AG09319 (cell line): ENCODE measurements at regions not wholly inside any gene's neighbourhood (a gene's known extent, or its start where the extent isn't known, plus 50 kb on each side); places are given as distances from the start of the nearest gene placed in this dataset.

ENCODE experiments used
- DNase-seq: peaks from one replicate; pipeline ENCODE4 v3.0.0-alpha.2; 2010; ENCODE audit warnings: low read depth; ENCODE audit errors: extremely low read depth
- TF ChIP-seq, protein P1 (sequence below): IDR thresholded peaks from 2 replicates; pipeline ENCODE4 v1.5.1; 2011; ENCODE audit warnings: low read depth, mild to moderate bottlenecking, inconsistent platforms, low read length, moderate library complexity

DNA sequence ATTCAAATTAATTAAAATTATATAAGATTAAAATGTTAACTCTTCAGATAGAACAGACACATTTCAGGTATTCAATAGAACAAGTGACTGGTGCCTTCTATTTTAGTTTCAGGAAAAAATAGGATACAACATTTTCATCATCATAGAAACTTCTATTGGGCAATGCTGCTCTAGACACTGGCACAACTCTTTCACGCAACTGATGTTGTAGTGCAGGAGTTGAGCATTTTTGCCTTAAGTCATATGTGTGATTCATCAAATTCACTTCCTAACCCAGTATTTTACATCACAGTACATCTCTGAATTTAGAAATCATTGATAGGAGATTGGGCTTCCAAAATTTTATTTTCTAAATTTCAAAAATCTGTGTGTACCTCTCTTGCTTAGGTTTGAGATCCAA, 215.4 kb upstream of the DIO2 start:
- no peak for DNase-seq
- TF ChIP-seq, protein P1, sequence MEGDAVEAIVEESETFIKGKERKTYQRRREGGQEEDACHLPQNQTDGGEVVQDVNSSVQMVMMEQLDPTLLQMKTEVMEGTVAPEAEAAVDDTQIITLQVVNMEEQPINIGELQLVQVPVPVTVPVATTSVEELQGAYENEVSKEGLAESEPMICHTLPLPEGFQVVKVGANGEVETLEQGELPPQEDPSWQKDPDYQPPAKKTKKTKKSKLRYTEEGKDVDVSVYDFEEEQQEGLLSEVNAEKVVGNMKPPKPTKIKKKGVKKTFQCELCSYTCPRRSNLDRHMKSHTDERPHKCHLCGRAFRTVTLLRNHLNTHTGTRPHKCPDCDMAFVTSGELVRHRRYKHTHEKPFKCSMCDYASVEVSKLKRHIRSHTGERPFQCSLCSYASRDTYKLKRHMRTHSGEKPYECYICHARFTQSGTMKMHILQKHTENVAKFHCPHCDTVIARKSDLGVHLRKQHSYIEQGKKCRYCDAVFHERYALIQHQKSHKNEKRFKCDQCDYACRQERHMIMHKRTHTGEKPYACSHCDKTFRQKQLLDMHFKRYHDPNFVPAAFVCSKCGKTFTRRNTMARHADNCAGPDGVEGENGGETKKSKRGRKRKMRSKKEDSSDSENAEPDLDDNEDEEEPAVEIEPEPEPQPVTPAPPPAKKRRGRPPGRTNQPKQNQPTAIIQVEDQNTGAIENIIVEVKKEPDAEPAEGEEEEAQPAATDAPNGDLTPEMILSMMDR = no peak

DNA sequence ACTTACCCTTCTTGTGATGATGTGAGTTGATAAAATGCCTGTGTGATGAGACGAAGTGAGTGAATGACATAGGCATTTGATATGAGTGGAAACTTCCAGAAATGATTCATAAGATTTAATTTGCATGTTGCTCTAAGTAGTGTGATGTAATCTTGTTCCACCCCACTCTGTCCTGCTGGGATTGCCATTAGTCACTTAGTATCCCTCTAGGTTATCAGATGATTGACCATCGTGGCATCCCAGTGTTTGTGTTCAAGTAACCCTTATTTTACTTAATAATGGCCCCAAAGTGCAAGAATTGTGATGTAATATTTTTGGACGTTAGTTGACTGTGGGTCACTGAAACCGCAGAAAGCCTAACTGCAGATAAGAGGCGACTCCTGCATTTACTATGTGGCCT, 214.4 kb upstream of the DIO2 start:
- peak; percentile 71 for DNase-seq
- TF ChIP-seq, protein P1 = no peak

DNA sequence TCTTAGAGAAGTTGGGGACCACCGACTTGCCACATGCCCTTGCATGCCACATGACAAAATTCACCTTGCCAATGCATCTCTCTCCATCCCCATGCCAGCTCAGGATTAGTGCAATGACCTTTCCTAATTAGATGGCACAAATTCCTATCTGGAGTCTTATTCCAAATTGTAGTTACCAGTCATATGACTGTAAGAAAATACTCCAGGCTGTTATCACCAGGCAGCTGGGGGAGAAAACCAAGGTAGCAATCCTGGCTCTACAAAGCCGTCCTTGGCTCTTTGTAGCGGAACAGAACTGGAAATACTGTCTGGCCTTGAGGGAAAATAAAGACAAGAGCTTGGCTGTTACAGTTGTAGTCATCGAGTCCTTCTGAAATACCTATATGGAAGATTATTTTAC, 208.5 kb upstream of the DIO2 start:
- DNase-seq = no peak

DNA sequence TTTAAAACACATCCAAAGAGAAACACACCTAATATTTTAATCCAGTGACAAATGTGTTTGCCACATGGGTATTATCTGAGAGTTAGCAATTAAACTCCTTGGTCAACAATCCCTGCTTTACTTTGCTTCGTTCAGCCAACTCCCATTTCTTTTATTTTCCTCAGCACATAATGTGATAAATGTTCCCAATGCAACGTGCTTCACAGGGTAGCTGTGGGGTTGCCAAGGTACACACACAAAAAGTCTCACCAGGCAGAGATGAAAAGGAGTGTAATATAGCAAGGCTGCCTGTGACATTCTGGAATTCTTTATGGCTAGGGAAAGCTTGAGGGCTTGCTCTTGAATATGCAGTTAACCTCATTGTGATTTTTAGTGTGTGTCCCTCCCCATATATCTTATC, 208.0 kb upstream of the DIO2 start:
- TF ChIP-seq, protein P1 = no peak
- DNase-seq = no peak

More for the DNA sequence above, 208.5 kb upstream of the DIO2 start:
- TF ChIP-seq, protein P1 = no peak

DNA sequence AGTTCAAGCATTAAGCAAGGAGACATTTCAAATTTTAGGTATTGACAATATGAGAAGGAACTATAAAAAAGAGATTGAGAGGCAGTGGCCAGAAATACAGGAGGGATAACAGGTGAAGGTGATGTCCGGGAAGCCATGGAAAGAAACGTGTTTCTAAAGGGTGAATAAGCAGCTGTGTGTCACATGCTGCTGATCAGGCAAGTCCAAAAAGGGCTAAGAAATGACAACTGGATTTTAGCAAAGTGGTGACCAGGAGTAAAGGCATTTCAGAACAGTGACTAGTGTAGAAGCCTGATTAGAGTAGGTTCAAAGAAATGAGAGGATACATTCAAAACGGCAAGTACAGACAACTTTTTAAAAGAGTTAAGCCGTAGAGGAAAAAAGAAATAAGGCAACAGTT, 204.3 kb upstream of the DIO2 start:
- DNase-seq = no peak
- TF ChIP-seq, protein P1 = no peak

DNA sequence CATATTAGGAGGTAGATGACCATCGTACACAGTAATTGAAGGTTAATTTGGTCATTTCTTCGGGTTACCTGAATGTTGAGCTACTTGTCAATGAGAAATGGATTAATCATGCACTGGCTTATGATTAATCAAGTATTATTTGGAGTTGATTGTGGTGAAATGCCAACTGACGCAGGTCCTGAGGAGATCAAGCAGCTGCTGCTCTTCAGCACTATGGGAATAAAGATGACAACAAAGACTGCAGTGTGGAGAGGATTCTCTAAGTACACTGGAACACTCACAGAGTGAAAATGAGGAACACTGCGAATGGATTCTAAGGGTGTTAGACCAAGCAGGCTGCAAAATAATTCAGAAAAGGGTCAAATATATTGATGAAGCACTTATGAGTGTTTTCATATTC, 202.8 kb upstream of the DIO2 start:
- no peak for DNase-seq
- TF ChIP-seq, protein P1 = no peak

DNA sequence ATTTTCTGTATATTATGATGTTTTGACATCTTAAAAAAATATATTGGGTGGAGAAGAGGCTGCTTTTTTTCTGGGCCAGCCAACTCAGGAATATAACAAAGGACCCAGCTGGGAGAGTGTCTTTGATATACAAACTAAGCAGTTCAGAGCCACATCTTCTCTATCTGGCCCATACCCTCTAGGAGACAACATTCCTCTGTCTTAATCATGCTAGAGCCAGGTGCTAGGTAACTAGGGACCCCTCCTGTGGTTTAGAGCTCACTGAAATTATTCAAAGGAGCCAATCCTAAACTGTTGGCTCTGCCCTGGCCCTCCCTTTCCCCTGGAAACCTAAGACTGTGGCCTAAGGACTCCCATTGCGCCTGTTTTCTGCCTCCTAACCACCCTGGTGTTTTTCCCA, 193.1 kb upstream of the DIO2 start:
- TF ChIP-seq, protein P1 = no peak
- no peak for DNase-seq

DNA sequence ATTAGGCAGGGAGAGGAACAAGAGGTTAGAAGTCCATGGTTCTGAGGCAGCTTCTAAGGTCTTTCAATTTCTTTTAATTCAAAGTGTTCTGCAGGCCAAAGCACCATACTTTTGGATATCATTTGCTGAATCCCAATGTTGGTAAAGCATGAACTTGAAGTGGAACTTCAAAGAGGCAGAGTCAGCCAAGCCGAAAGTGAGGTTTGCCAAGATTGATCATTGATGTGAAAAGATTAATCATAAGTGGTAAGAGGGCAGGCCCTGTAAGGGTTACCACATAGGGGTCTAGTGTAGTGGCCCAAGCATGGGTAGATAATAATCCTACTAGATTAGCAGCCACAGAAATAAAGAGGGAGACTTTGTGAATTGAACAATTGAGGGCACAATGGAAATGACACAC, 191.7 kb upstream of the DIO2 start:
- DNase-seq = no peak
- TF ChIP-seq, protein P1 = no peak
